Stimulated activated naive CD8-positive, alpha-beta T cell treated with anti-CD3 and anti-CD28 coated beads, Interleukin-15, Interleukin-2, amounts not matched to agents 100 U/mL and 50 U/mL, for 24 hours (primary cell): ENCODE measurements at regions not wholly inside any gene's neighbourhood (a gene's known extent, or its start where the extent isn't known, plus 50 kb on each side); places are given as distances from the start of the nearest gene placed in this dataset.

Experiments
- ATAC-seq: fragments of 150-1000 bp; cut with Tn5 transposase; one replicate; pipeline ENCODE4 v1.10.0; 2021
- DNase-seq: peaks from one replicate; pipeline ENCODE4 v3.0.0; 2021

DNA sequence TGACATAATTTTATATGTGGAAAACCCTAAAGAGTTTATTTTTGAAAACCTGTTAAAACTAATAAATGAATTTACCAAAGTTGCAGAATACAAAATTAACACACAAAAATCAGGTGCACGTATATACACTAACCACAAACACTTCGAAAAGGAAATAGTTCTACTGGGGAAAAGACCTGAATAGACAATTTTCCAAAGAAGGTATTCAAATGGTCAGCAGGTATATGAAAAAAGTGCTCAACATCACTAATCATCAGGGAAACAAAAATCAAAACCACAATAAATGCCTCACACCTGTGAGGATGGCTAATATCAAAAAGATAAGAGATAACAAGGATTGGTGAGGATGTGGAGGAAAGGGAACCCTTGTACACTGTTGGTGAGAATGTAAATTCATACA is 110.6 kb downstream of the PXDC1 start:
- ATAC-seq (no peak), DNase-seq (no peak)

DNA sequence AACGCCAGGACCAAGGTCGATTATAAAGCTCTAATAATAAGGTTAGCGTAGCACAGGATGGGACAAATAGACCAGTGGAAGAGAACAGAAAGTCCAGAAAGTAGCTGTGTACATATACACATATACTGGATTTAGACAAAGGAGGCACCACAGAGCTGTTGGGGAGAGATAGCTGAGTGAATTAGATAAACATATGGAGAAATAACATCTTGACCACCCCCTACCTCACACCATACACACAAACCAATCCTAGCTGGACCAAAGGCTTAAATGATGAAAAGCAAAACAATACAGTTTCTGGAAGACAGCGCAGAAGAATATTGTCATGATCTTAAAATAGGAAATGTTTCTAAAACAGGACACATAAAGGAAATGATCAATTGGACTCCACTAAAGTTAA is 112.9 kb downstream of the PXDC1 start:
- DNase-seq: no peak

GRCh38 chr6:3636060-3636459 is 115.5 kb downstream of the PXDC1 start:
- DNase-seq: no peak
- no peak for ATAC-seq

More for the DNA sequence above, 112.9 kb downstream of the PXDC1 start:
- no peak for ATAC-seq

DNA sequence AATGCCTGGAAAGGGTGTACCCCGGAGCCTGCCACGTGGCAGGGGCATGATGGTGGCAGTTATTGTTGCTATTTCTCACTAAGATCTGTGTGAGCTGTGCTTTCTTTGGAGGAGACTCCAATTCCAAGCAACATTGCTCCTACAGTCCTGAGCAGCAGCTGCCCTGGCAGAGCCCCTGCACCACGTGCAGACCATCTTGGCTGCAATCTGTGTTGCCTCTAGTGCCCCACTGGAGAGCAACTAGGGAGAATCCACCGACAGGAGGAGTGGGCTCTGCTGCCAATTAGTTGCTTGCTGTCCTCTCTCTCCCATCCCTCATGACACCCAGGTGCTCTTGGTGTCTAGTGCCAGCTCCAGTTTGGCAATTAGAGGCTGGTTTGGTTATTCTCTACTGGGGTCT is 116.0 kb downstream of the PXDC1 start:
- no peak for DNase-seq

GRCh38 chr6:3634280-3634816 is 117.2 kb downstream of the PXDC1 start:
- no peak for ATAC-seq

More for the DNA sequence above, 116.0 kb downstream of the PXDC1 start:
- ATAC-seq: no peak

DNA sequence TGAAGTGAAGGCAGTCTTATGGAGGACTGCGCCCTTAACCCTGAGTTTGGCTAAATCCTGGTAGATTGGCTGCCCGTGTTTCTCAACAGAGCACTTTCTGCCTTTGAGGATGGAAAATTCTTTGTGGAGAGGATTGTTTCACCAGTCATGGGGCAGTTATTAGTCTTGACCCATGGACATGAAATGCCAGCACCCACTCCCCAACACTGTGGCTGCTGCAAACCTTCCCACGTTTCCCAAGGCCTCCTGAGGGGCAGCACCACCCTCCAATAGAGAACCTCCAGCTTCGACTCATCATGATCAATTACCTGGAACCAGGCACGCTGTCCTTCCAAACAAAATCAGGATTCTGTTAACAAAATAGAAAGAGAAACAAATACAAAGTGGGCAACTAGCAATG is 117.8 kb downstream of the PXDC1 start:
- ATAC-seq: no peak

More at GRCh38 chr6:3634280-3634816, 117.2 kb downstream of the PXDC1 start:
- no peak for DNase-seq

DNA sequence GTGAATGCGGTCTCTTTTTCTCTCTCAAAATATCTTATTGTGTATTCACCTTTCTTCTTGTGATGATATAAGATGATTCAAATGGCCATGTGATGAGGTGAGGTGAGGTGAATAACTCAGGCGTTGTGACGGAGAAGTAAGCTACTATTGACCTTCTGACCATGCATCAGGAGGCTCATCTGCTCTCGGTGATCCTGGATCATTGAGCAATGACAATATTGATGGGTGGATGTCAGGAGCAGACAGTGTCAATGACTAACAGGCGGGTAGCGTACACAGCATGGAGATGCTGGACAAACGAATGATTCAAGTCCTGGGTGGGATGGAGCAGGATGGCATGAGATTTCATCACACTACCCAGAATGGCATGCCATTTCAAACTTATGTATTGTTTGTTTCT is 119.6 kb downstream of the PXDC1 start:
- no peak for ATAC-seq
- no peak for DNase-seq

More for the DNA sequence above, 117.8 kb downstream of the PXDC1 start:
- DNase-seq: no peak

DNA sequence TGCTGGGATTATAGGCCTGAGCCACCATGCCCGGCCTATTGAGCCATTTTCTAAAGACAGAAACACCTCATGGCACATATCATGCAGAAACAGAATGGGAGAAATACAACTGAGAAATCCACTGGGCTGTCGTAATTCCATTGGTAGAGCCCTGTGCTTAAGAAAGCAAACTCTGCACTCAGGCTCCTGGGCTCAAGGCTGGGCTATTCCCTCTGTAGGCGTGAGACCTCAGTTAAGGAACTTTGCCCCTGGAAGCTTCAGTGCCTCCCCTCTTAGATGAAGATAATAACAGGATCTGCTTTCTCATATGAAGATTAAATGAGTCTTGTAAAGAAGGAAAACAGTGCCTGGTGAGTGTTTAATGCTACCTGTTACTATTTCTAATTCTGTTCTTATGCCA is 120.3 kb downstream of the PXDC1 start:
- DNase-seq: no peak
- no peak for ATAC-seq

DNA sequence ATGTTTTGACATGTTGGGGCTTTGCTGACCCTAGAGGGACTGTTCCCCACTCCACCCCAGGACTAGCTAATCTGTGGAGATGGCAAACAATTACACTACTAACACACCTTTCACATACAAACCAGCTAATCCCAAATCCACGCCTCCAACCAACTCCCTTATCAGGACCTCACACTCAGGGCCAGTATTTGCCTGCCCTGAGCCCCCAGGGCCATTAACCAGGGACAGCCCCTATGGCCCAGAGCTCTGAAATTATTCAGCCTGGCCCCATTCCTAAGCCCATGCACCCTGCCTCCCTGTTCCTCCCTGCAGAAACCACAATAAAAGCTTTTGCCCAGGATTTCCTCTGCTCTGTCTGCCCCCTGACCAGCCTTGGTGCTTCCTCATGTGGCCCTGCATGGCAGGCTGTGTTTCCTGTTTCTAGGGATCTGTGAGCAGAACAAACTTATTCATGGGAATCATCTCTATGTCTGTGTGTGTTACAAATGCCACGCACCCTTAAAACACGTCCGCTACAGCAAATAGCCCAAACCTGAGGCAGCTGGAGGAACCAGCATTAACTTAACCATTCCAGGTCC is 121.2 kb downstream of the PXDC1 start:
- DNase-seq: no peak
- ATAC-seq: no peak

GRCh38 chr6:3627956-3628835 is 123.3 kb downstream of the PXDC1 start:
- DNase-seq (no peak), ATAC-seq (no peak)

GRCh38 chr6:3627501-3627900 is 124.0 kb downstream of the PXDC1 start:
- no peak for DNase-seq
- no peak for ATAC-seq

DNA sequence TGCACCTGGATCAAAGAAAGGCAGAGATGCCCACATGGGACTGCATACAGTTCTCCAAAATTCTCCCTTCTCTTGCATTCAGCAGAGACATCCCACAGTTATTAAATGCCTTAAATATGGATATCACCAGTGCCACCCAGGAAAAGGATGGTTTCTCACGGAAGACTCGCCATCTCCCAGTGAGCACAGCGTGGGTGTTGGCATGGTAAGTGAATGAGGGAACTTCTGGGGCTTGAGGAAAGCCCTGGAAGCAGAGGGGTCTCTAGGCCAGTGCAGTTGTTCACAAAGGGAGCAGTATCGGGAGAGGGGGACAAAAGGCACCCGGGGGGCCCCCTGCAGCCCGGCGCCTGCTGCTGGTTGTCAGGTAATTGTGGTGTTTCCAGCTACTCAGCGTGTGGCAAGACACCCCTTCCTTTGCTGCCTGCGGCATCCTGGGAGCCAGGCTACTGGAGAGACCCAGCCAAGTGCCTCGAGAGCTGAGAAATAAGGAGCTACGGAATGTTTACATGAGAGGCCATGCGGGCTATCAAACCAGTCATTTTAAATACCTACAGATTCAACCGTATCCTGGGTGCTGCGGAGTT is 125.4 kb downstream of the PXDC1 start:
- ATAC-seq: no peak
- no peak for DNase-seq

- ATAC-seq: no peak
- no peak for DNase-seq
Observed at GRCh38 chr6:3625149-3625979, 126.1 kb downstream of the PXDC1 start.

DNA sequence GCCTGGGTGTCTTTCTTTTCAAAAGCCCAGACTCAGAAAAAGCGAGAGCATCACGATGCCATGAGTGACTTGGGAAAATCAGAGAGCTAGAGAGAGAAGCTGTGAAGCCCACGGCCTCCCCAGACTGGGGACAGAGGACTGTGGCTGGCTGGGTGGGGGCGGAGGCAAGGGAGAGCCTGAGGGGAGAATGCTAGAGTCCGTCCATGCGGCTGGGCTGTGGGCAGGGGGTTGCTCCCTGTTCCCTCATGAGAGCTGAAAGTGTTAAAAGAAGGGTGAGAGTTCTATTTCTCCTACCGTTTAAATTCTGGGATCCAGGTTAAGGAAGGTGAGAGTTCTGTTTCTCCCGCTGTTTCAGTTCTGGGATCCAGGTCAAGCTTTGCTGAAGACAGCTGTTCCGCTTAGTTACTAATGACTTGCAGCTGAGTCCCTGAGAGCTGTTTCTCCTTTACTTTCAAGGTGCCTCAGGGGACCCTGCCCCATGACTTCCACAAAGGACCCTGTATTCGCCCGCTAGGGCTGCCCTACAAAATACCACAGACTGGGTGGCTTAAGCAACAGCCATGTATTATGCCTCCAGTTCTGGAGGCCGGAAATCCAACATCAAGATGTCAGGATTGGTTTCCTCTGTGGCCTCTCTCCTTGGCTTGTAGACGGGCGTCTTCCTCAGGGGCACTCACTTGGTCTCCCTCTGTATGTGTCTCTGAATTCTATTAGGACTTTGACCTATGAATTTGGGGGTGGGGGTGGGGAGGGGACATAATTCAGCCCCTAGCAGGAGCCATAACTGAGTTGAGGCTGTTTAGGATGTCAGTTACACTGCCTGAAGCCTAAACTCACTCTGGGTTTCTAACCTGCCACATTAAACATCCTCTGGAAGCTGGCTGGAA is 127.0 kb downstream of the PXDC1 start:
- peak; percentile 7 for ATAC-seq
- no peak for DNase-seq

- DNase-seq (peak; percentile 6), ATAC-seq (peak; percentile 29)
Observed at GRCh38 chr6:3623451-3624249, 127.9 kb downstream of the PXDC1 start.

DNA sequence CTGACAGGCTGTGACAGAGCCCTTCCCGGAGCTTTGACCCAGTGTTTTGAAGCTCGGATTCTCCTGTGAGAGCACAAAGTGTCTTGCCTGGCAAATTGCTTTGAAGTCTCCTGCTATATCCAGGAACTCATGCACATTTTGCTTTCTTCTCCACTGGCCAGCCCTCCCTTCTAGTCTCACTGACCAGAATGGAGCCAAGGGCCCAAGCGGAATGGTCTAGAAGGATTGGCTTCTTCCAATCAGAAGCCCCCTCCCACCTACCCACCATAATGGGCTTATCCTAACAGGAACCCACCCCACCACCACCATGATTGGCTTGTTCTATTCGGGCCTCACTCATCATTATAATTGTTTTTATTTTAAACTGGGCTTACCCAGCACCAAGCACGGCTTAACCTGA is 130.1 kb downstream of the PXDC1 start:
- no peak for DNase-seq
- ATAC-seq: no peak

DNA sequence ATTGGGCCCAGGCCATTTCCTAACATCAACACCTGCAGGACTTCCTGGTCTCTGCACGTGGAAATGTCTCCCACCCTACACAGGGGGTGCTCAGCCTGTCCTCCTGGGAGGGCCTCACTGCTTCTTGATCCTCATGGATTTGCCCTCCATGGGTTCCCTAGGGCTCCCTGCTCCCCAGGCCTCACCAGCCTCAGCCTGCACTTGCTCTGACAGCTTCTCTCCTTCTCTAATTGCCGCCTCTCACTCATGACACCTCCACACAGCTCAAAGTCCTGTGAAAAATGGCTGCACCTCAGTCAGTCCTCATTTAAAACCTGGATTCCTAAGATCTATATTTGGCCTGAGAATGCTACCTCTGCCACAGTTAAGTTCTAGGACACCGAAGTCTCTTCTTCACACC is 130.6 kb downstream of the PXDC1 start:
- ATAC-seq (no peak), DNase-seq (no peak)

DNA sequence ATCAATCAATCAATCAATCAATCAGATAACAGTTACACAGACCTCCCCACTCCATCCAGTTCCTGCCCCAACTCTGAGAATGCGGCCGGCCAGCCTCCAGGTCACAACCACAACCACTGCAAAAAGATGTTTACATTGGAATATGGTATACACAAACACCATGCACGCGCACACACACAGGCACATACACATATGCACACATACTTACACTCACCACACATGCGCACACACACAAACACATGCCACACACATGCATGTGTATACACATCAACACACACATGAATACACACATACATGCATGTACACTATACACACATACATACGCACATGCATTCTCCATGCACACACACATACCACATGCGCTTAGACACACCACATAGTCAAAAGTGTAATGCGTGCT is 131.1 kb downstream of the PXDC1 start:
- DNase-seq (no peak), ATAC-seq (no peak)

DNA sequence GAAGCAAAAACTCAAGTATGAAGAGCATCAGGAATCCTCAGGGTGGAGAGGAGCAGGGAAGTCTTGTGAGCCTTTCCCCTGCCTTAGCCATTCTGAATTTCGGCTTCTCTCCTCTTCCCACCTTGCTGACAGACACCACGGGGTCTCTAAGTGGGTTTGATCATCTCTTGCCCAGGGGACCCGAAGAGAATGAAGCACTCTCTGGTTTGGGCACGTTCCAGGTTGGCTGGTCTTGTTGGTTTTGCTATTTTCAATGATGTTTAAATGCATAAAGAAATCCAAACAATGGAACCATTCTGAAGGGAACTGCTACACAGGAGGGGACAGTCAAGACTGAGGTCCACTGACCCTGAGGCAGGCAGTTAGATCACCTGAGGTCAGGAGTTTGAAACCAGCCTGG is 131.7 kb downstream of the PXDC1 start:
- no peak for ATAC-seq
- no peak for DNase-seq

DNA sequence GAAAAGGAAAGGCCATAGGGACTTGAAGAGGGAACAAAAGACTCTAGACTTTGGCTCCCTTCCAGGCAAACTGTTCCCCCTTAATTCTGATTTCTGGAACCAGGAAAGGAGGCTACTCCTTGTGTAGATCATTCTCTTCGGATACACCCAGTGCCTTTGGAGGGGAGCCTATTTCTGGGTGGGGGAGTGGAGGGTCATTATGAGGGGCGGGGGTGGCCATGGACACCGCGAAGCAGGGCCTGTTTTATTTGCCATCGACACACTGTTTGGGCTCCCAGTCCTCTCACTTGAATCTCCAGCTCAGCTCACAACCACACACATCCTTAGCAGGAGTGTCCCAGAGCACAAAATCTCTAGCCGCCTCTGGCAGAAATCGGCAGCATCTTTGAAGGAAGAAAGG is 132.3 kb downstream of the PXDC1 start:
- DNase-seq (no peak), ATAC-seq (no peak)
